ENCODE measurements at regions not wholly inside any gene's neighbourhood (a gene's known extent, or its start where the extent isn't known, plus 50 kb on each side); places are given as distances from the start of the nearest gene placed in this dataset.
A peak's percentile ranks its signal among the peaks of the same experiment; 100 is the strongest.

DNA sequence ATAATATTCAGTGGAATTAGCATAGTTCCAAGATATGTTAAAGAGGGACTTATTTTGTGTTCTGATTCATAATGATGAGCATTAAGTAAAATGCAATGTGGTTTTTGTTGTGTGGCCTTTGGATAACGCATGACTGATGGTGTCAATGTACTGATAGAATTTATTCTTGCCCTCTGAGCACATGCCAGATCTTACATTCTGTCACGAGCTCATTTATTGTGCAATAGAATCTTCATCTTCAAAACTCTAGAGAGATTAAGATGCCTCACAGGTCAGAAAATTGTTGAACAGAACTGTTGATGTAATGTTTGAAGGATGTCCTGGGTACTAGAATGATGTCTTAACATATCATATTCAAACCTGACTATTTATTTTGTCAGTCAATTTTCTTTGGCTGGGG is 148.0 kb upstream of the HTR2A start:
- H3K4me3 ChIP-seq (ENCODE audit: low read depth, low read length): no peak overlapping the region
- in situ Hi-C loops (cut with HindIII; ENCODE audit: low pct_ligation_motif_present, low sequenced_read_pairs): no loop called here
- H3K27me3 ChIP-seq (replicated peaks): no peaks in the 10 kb centered on the region
- H3K27ac ChIP-seq: no peak overlapping the region
- TF ChIP-seq, protein P1, sequence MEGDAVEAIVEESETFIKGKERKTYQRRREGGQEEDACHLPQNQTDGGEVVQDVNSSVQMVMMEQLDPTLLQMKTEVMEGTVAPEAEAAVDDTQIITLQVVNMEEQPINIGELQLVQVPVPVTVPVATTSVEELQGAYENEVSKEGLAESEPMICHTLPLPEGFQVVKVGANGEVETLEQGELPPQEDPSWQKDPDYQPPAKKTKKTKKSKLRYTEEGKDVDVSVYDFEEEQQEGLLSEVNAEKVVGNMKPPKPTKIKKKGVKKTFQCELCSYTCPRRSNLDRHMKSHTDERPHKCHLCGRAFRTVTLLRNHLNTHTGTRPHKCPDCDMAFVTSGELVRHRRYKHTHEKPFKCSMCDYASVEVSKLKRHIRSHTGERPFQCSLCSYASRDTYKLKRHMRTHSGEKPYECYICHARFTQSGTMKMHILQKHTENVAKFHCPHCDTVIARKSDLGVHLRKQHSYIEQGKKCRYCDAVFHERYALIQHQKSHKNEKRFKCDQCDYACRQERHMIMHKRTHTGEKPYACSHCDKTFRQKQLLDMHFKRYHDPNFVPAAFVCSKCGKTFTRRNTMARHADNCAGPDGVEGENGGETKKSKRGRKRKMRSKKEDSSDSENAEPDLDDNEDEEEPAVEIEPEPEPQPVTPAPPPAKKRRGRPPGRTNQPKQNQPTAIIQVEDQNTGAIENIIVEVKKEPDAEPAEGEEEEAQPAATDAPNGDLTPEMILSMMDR (IDR thresholded peaks at IDR 0.05; ENCODE audit: low read depth, low read length, missing control alignments): no peak
- DNase-seq: no peak
- H3K36me3 ChIP-seq (replicated peaks): no peaks in the 10 kb centered on the region

DNA sequence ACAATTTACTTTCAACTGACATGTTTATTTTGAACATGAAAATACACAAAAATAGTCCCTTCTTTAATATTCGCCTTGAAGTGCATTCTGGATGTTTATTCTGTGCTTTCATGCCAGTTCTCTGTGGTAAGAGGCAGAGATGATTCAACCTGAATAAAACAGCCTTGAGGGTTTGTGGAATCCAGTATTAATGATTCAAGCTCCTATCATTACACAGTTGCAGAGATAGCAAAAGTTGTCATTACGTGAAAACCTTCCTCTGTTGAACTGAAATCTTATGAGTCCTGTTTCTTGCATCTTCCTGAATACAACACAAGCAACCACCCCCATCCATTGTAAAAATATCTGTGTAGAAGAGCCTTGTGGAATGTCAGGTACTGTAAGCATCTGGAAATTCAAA is 142.3 kb upstream of the HTR2A start:
- Histone ChIP-seq H3K27ac (no peak overlapping the region), H3K27me3 (replicated peaks) (no peaks in the 10 kb centered on the region), H3K36me3 (replicated peaks) (no peaks in the 10 kb centered on the region), H3K4me3 (ENCODE audit: low read depth, low read length) (no peak overlapping the region)
- in situ Hi-C loops (cut with HindIII; ENCODE audit: low pct_ligation_motif_present, low sequenced_read_pairs): no loop called here
- TF ChIP-seq, protein P1 (IDR thresholded peaks at IDR 0.05; ENCODE audit: low read depth, low read length, missing control alignments): no peak
- peak; percentile 77 for DNase-seq

DNA sequence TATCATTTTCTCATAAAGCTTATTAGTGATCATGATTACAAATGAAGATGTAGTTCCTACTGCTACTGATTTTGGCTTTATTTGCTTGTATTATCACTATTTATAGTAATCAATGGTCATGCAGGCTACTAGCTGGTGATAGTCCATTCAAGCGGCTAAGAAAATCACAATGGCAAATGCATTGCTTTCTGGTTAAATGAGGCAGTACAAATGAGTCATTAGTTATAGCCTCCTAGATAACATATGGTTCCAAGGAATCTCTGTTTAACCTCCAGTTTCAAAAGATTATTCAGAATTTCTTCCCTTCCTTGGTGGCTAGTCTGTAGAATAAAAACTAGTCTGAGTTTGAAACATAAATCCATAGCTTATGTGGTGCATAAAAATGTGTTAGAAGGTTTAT is 141.3 kb upstream of the HTR2A start:
- TF ChIP-seq, protein P1 (IDR thresholded peaks at IDR 0.05; ENCODE audit: low read depth, low read length, missing control alignments): no peak
- in situ Hi-C loops (cut with HindIII; ENCODE audit: low pct_ligation_motif_present, low sequenced_read_pairs): no loop called here
- no peak for DNase-seq
- Histone ChIP-seq H3K36me3 (replicated peaks) (no peaks in the 10 kb centered on the region), H3K4me3 (ENCODE audit: low read depth, low read length) (no peak overlapping the region), H3K27ac (no peak overlapping the region), H3K27me3 (replicated peaks) (no peaks in the 10 kb centered on the region)

DNA sequence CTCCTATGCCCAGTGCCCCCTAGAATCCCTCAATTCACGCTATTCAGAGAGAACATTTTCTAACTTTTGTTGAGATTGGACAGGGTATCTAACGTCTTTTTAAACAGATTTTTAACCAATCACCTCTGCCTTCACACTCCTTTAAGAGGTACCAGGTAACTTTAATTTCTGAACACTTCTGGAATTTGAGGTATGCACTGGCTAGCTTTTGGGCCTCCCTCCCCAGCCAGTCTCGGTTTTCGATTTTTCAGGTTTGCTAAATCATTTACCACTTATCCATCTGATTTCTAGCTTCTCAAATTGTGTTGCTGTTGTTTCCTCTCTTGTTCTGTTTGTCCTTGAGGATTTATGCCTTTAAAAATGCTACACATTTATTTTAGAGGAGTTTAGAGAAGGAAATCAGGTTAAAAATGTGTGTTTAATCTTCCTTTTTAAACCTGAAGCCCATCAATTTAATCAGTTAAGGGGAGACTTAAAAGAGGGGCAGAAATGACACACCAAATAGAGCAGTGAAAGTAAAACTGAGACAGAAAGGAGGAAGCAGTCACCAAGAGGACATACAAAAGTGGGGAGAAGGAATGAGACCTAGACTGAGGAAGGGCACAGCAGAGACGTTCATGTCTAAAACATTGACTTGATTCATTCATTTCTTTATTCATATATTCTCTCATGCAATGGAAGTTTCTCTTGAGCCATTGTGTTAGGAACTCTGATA is 139.6 kb upstream of the HTR2A start:
- Histone ChIP-seq H3K27ac (no peak overlapping the region), H3K27me3 (replicated peaks) (no peaks in the 10 kb centered on the region), H3K36me3 (replicated peaks) (no peaks in the 10 kb centered on the region), H3K4me3 (ENCODE audit: low read depth, low read length) (no peak overlapping the region)
- in situ Hi-C loops (cut with HindIII; ENCODE audit: low pct_ligation_motif_present, low sequenced_read_pairs): no loop called here
- TF ChIP-seq, protein P1 (IDR thresholded peaks at IDR 0.05; ENCODE audit: low read depth, low read length, missing control alignments): no peak
- DNase-seq: no peak

DNA sequence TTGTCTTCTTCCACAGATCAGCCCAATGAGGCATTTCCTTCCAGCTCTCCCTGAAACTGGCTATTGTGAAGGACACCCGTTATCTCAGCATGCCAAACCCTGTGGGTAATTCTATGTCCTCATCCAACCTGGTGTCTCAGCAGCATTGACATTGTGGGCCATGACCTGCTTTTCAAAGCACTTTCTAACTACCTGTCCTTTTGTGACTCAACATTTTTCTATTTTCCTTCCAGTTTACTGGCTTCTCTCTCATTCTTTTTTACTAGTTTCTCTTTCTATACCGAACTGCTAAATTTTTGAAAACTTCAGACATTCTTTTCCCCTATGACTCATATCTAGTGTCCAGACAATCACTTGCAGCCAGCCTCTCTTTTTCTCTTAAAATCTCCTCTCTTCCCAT is 136.4 kb upstream of the HTR2A start:
- H3K27ac ChIP-seq: peak overlapping the region; percentile 70
- H3K27me3 ChIP-seq (replicated peaks): no peaks in the 10 kb centered on the region
- H3K36me3 ChIP-seq (replicated peaks): no peaks in the 10 kb centered on the region
- in situ Hi-C loops (cut with HindIII; ENCODE audit: low pct_ligation_motif_present, low sequenced_read_pairs): no loop called here
- TF ChIP-seq, protein P1 (IDR thresholded peaks at IDR 0.05; ENCODE audit: low read depth, low read length, missing control alignments): no peak
- H3K4me3 ChIP-seq (ENCODE audit: low read depth, low read length): peak overlapping the region; percentile 44
- peak; percentile 50 for DNase-seq
